WTC11 (cell line): ENCODE measurements at regions not wholly inside any gene's neighbourhood (a gene's known extent, or its start where the extent isn't known, plus 50 kb on each side); places are given as distances from the start of the nearest gene placed in this dataset.

Source experiments
- ATAC-seq: fragments of 200-7000 bp; cut with Tn5 transposase; 2 replicates; pipeline ENCODE4 v1.10.0; 2021; ENCODE audit warnings: mild to moderate bottlenecking, moderate library complexity
- CTCF ChIA-PET: fragments of 300-600 bp; sonication (Branson Sonifier 250); formaldehyde crosslinking; loops from one replicate; lab custom pipeline; 2021; ENCODE audit warnings: antibody characterized with exemption; lab: Charles Lee
- POLR2A ChIA-PET: fragments of 350-600 bp; sonication (Branson Sonifier 250); formaldehyde crosslinking; loops from one replicate; lab custom pipeline; 2021; ENCODE audit warnings: antibody characterized with exemption; lab: Charles Lee
- DNase-seq: peaks from one replicate; pipeline ENCODE4 v3.0.0; 2021; ENCODE audit warnings: low spot score
- H3K27ac Mint-ChIP-seq: 2 replicates; pipeline ENCODE4 v1.8.0; 2021; ENCODE audit warnings: mixed read lengths
- H3K27me3 Mint-ChIP-seq: 2 replicates; pipeline ENCODE4 v1.8.0; 2021; ENCODE audit warnings: low read depth, mild to moderate bottlenecking, moderate library complexity, mixed read lengths
- H3K36me3 Mint-ChIP-seq: 2 replicates; pipeline ENCODE4 v1.8.0; 2021; ENCODE audit warnings: mixed read lengths
- H3K4me1 Mint-ChIP-seq: 2 replicates; pipeline ENCODE4 v1.8.0; 2022; ENCODE audit warnings: mixed read lengths
- H3K4me3 Mint-ChIP-seq: 2 replicates; pipeline ENCODE4 v1.8.0; 2021; ENCODE audit warnings: mild to moderate bottlenecking, moderate library complexity, mixed read lengths
- H3K9me3 Mint-ChIP-seq: 2 replicates; pipeline ENCODE4 v1.8.0; 2021; ENCODE audit warnings: mixed read lengths
- CBFB ChIP-seq: sonication (generic); formaldehyde crosslinking; IDR thresholded peaks from 2 replicates; pipeline ENCODE4 v1.8.1; 2022; ENCODE audit warnings: mild to moderate bottlenecking, low read depth, missing genetic modification reagents
- FOXP1 ChIP-seq: sonication (generic); formaldehyde crosslinking; IDR thresholded peaks from 2 replicates; pipeline ENCODE4 v1.8.0; 2022; ENCODE audit warnings: missing genetic modification reagents, mild to moderate bottlenecking, moderate library complexity, borderline replicate concordance
- HMGA2 ChIP-seq: fragments of 250-450 bp; sonication (Bioruptor Pico); IDR thresholded peaks from 2 replicates; pipeline ENCODE4 v1.4.0; 2021; ENCODE audit warnings: mild to moderate bottlenecking, moderate library complexity
- IRF2 ChIP-seq: sonication (generic); formaldehyde crosslinking; IDR thresholded peaks from 2 replicates; pipeline ENCODE4 v1.8.0; 2022; ENCODE audit warnings: low read depth, missing genetic modification reagents, borderline replicate concordance
- JAZF1 ChIP-seq: fragments of 250-450 bp; sonication (Bioruptor Pico); IDR thresholded peaks from 2 replicates; pipeline ENCODE4 v1.9.0; 2021; ENCODE audit warnings: moderate library complexity, mild to moderate bottlenecking, inconsistent platforms
- RELA ChIP-seq: sonication (generic); formaldehyde crosslinking; IDR thresholded peaks from 2 replicates; pipeline ENCODE4 v1.8.1; 2022; ENCODE audit warnings: missing genetic modification reagents, mild to moderate bottlenecking, borderline replicate concordance
- RORB ChIP-seq: fragments of 250-450 bp; sonication (Bioruptor Pico); IDR thresholded peaks from 2 replicates; pipeline ENCODE4 v1.9.0; 2021; ENCODE audit warnings: mild to moderate bottlenecking
- SOX15 ChIP-seq: fragments of 250-450 bp; sonication (Bioruptor Pico); IDR thresholded peaks from 2 replicates; pipeline ENCODE4 v1.9.0; 2021; ENCODE audit warnings: mild to moderate bottlenecking
- ZBTB21 ChIP-seq: sonication (generic); formaldehyde crosslinking; IDR thresholded peaks from 2 replicates; pipeline ENCODE4 v1.8.1; 2023; ENCODE audit warnings: mild to moderate bottlenecking, missing genetic modification reagents, borderline replicate concordance
- ZNF317 ChIP-seq: sonication (generic); formaldehyde crosslinking; IDR thresholded peaks from 2 replicates; pipeline ENCODE4 v1.8.1; 2023; ENCODE audit warnings: low read depth, mild to moderate bottlenecking, moderate library complexity, missing genetic modification reagents, borderline replicate concordance
- ZNF423 ChIP-seq: fragments of 250-450 bp; sonication (Bioruptor Pico); IDR thresholded peaks from 2 replicates; pipeline ENCODE4 v2.1.2; 2022; ENCODE audit warnings: mild to moderate bottlenecking, moderate library complexity
- TF ChIP-seq, protein P1 (sequence below): fragments of 250-450 bp; sonication (Bioruptor Pico); IDR thresholded peaks from 2 replicates; pipeline ENCODE4 v1.9.0; 2021; ENCODE audit warnings: mild to moderate bottlenecking
- TF ChIP-seq, protein P2 (sequence below): fragments of 200-600 bp; IDR thresholded peaks from 2 replicates; pipeline ENCODE4 v1.8.0; 2022; ENCODE audit warnings: antibody characterized with exemption
- TF ChIP-seq, protein P3 (sequence below): sonication (generic); formaldehyde crosslinking; IDR thresholded peaks from 2 replicates; pipeline ENCODE4 v1.8.1; 2023; ENCODE audit warnings: mild to moderate bottlenecking, missing genetic modification reagents, moderate library complexity
- TF ChIP-seq, protein P4 (sequence below): sonication (generic); formaldehyde crosslinking; IDR thresholded peaks from 2 replicates; pipeline ENCODE4 v1.8.0; 2022; ENCODE audit warnings: mild to moderate bottlenecking, missing genetic modification reagents
- TF ChIP-seq, protein P5 (sequence below): fragments of 250-450 bp; sonication (Bioruptor Pico); IDR thresholded peaks from 2 replicates; pipeline ENCODE4 v1.9.0; 2021; ENCODE audit warnings: mild to moderate bottlenecking
- TF ChIP-seq, protein P6 (sequence below): sonication (generic); formaldehyde crosslinking; IDR thresholded peaks from 2 replicates; pipeline ENCODE4 v1.8.0; 2022; ENCODE audit warnings: mild to moderate bottlenecking, missing genetic modification reagents
- TF ChIP-seq, protein P7 (sequence below): sonication (generic); formaldehyde crosslinking; IDR thresholded peaks from 2 replicates; pipeline ENCODE4 v1.8.1; 2022; ENCODE audit warnings: mild to moderate bottlenecking, moderate library complexity, missing genetic modification reagents

DNA sequence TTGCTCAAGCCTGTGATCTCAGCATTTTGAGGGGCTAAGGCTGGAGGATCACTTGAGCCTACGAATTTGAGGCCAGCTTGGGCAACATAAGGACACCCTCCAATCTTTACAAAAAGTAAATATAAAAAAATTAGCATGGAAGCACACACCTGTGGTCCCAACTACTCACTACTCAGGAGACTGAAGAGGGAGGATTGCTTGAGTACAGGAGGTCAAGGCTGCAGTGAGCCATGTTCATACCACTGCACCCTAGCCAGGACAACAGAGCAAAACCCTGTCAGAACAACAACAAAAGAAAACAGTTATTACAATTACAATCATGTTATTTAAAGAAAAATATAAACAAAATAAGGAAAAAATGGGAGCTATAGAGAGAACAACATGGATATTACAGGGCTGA, 82.5 kb upstream of the TNFAIP3 start:
- Mint-ChIP-seq H3K4me3 (no peak overlapping the region), H3K36me3 (no peaks in the 10 kb centered on the region), H3K27me3 (no peaks in the 10 kb centered on the region), H3K27ac (no peak overlapping the region), H3K4me1 (peaks cover 10% of the 10 kb centered on the region), H3K9me3 (peaks cover 4% of the 10 kb centered on the region)
- DNase-seq (no peak), ATAC-seq (no peak)
- no peak for TF ChIP-seq ZNF423
- TF ChIP-seq, protein P1, sequence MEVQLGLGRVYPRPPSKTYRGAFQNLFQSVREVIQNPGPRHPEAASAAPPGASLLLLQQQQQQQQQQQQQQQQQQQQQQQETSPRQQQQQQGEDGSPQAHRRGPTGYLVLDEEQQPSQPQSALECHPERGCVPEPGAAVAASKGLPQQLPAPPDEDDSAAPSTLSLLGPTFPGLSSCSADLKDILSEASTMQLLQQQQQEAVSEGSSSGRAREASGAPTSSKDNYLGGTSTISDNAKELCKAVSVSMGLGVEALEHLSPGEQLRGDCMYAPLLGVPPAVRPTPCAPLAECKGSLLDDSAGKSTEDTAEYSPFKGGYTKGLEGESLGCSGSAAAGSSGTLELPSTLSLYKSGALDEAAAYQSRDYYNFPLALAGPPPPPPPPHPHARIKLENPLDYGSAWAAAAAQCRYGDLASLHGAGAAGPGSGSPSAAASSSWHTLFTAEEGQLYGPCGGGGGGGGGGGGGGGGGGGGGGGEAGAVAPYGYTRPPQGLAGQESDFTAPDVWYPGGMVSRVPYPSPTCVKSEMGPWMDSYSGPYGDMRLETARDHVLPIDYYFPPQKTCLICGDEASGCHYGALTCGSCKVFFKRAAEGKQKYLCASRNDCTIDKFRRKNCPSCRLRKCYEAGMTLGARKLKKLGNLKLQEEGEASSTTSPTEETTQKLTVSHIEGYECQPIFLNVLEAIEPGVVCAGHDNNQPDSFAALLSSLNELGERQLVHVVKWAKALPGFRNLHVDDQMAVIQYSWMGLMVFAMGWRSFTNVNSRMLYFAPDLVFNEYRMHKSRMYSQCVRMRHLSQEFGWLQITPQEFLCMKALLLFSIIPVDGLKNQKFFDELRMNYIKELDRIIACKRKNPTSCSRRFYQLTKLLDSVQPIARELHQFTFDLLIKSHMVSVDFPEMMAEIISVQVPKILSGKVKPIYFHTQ (CRISPR knock-in tag) = no peak
- TF ChIP-seq, protein P2, sequence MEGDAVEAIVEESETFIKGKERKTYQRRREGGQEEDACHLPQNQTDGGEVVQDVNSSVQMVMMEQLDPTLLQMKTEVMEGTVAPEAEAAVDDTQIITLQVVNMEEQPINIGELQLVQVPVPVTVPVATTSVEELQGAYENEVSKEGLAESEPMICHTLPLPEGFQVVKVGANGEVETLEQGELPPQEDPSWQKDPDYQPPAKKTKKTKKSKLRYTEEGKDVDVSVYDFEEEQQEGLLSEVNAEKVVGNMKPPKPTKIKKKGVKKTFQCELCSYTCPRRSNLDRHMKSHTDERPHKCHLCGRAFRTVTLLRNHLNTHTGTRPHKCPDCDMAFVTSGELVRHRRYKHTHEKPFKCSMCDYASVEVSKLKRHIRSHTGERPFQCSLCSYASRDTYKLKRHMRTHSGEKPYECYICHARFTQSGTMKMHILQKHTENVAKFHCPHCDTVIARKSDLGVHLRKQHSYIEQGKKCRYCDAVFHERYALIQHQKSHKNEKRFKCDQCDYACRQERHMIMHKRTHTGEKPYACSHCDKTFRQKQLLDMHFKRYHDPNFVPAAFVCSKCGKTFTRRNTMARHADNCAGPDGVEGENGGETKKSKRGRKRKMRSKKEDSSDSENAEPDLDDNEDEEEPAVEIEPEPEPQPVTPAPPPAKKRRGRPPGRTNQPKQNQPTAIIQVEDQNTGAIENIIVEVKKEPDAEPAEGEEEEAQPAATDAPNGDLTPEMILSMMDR = no peak
- TF ChIP-seq, protein P3, sequence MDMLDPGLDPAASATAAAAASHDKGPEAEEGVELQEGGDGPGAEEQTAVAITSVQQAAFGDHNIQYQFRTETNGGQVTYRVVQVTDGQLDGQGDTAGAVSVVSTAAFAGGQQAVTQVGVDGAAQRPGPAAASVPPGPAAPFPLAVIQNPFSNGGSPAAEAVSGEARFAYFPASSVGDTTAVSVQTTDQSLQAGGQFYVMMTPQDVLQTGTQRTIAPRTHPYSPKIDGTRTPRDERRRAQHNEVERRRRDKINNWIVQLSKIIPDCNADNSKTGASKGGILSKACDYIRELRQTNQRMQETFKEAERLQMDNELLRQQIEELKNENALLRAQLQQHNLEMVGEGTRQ (CRISPR knock-in tag) = no peak
- TF ChIP-seq FOXP1 (CRISPR knock-in tag) = no peak
- no peak for TF ChIP-seq IRF2 (CRISPR knock-in tag)
- no peak for TF ChIP-seq CBFB (CRISPR knock-in tag)
- no peak for TF ChIP-seq SOX15 (CRISPR knock-in tag)
- TF ChIP-seq, protein P4, sequence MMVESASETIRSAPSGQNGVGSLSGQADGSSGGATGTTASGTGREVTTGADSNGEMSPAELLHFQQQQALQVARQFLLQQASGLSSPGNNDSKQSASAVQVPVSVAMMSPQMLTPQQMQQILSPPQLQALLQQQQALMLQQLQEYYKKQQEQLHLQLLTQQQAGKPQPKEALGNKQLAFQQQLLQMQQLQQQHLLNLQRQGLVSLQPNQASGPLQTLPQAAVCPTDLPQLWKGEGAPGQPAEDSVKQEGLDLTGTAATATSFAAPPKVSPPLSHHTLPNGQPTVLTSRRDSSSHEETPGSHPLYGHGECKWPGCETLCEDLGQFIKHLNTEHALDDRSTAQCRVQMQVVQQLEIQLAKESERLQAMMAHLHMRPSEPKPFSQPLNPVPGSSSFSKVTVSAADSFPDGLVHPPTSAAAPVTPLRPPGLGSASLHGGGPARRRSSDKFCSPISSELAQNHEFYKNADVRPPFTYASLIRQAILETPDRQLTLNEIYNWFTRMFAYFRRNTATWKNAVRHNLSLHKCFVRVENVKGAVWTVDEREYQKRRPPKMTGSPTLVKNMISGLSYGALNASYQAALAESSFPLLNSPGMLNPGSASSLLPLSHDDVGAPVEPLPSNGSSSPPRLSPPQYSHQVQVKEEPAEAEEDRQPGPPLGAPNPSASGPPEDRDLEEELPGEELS (CRISPR knock-in tag) = no peak
- POLR2A ChIA-PET = no interaction called here
- CTCF ChIA-PET = interaction anchor here (1.5 kb wide), 1 partner anchor 15 kb away, joined by 4 read pairs; no protein-coding TSS in a partner anchor

DNA sequence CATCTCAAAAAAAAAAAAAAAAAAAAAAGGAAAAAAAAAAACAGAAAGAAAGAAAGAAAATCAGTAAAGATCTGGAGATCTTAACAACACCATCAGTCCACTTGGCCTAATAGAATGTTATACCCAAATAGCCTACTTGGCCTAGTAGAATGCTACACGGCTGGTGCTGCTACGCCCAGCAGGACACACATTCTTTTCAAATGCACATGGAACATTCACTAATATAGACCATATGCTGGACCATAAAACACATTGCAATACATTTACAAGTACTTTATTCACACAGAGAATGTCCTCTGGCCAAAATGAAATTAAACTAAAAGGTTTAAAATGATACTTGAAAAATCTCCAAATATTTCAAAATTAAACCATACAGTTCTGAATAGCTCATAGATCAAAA, 80.0 kb upstream of the TNFAIP3 start:
- H3K4me1 Mint-ChIP-seq = peaks cover 10% of the 10 kb centered on the region
- H3K36me3 Mint-ChIP-seq = no peaks in the 10 kb centered on the region
- H3K27ac Mint-ChIP-seq = no peak overlapping the region
- DNase-seq (no peak), ATAC-seq (no peak)
- H3K9me3 Mint-ChIP-seq = peaks cover 8% of the 10 kb centered on the region
- TF ChIP-seq ZBTB21 (CRISPR knock-in tag) (no peak), ZNF423 (no peak), ZNF317 (no peak), JAZF1 (CRISPR knock-in tag) (no peak), RORB (no peak), RELA (CRISPR knock-in tag) (no peak), HMGA2 (CRISPR knock-in tag) (no peak)
- TF ChIP-seq, protein P3 (CRISPR knock-in tag) = no peak
- TF ChIP-seq, protein P5, sequence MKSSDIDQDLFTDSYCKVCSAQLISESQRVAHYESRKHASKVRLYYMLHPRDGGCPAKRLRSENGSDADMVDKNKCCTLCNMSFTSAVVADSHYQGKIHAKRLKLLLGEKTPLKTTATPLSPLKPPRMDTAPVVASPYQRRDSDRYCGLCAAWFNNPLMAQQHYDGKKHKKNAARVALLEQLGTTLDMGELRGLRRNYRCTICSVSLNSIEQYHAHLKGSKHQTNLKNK (CRISPR knock-in tag) = no peak
- TF ChIP-seq, protein P6, sequence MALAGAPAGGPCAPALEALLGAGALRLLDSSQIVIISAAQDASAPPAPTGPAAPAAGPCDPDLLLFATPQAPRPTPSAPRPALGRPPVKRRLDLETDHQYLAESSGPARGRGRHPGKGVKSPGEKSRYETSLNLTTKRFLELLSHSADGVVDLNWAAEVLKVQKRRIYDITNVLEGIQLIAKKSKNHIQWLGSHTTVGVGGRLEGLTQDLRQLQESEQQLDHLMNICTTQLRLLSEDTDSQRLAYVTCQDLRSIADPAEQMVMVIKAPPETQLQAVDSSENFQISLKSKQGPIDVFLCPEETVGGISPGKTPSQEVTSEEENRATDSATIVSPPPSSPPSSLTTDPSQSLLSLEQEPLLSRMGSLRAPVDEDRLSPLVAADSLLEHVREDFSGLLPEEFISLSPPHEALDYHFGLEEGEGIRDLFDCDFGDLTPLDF (CRISPR knock-in tag) = no peak
- TF ChIP-seq, protein P7, sequence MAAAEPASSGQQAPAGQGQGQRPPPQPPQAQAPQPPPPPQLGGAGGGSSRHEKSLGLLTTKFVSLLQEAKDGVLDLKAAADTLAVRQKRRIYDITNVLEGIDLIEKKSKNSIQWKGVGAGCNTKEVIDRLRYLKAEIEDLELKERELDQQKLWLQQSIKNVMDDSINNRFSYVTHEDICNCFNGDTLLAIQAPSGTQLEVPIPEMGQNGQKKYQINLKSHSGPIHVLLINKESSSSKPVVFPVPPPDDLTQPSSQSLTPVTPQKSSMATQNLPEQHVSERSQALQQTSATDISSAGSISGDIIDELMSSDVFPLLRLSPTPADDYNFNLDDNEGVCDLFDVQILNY = no peak
- CTCF ChIA-PET = interaction anchor here (0.6 to 1.3 kb wide), 4 partner anchors 13 to 1427 kb away, joined by 3 to 5 read pairs (median 3); no protein-coding TSS in a partner anchor
- H3K4me3 Mint-ChIP-seq = no peak overlapping the region
- POLR2A ChIA-PET = no interaction called here
- no peaks in the 10 kb centered on the region for H3K27me3 Mint-ChIP-seq
